C4-2B (cell line): ENCODE measurements at regions not wholly inside any gene's neighbourhood (a gene's known extent, or its start where the extent isn't known, plus 50 kb on each side); places are given as distances from the start of the nearest gene placed in this dataset.

Experiments
- H3K27ac ChIP-seq: fragments of 450-650 bp; 2 replicates; pipeline ENCODE4 v1.5.1; 2017
- ZFX ChIP-seq: fragments of 450-650 bp; IDR thresholded peaks from 2 replicates; pipeline ENCODE4 v1.6.1; 2017
- TF ChIP-seq, protein P1 (sequence below): fragments of 450-650 bp; conservative IDR thresholded peaks from 2 replicates; pipeline ENCODE4 v1.5.1; 2017; ENCODE audit warnings: mild to moderate bottlenecking

DNA sequence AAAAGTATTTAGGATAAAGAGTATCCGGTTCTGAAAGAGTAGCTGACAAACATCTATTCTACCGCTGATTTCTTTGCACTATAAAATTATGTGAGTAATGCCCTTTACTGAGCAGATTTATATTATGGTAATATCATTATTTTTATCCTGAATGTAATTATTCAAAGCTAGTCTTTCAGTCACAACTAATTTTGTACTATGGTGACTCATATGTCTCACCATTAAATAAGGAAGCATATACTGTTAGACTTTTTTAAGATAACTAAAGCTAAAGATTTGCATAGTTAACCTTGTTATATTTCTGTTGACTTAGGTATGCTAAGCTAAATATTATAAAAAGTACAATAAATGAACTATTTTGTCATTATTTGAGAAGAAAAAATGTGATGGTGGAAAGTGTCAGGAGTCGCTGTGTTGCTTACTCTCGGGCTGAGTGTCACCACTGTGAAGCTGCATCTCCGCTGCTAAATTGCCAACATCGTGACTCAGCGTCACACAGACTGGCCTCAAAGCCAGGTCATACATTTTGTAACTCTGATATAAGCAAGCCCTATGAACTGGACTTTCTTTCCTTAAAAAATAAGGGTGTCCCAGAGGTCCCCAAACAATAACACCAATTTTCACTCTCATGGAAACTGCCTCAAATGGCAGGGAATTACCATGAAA is 69.1 kb upstream of the SSTR1 start:
- TF ChIP-seq, protein P1, sequence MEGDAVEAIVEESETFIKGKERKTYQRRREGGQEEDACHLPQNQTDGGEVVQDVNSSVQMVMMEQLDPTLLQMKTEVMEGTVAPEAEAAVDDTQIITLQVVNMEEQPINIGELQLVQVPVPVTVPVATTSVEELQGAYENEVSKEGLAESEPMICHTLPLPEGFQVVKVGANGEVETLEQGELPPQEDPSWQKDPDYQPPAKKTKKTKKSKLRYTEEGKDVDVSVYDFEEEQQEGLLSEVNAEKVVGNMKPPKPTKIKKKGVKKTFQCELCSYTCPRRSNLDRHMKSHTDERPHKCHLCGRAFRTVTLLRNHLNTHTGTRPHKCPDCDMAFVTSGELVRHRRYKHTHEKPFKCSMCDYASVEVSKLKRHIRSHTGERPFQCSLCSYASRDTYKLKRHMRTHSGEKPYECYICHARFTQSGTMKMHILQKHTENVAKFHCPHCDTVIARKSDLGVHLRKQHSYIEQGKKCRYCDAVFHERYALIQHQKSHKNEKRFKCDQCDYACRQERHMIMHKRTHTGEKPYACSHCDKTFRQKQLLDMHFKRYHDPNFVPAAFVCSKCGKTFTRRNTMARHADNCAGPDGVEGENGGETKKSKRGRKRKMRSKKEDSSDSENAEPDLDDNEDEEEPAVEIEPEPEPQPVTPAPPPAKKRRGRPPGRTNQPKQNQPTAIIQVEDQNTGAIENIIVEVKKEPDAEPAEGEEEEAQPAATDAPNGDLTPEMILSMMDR, result no peak
- TF ChIP-seq ZFX, result no peak
- H3K27ac ChIP-seq, result no peak overlapping the region

DNA sequence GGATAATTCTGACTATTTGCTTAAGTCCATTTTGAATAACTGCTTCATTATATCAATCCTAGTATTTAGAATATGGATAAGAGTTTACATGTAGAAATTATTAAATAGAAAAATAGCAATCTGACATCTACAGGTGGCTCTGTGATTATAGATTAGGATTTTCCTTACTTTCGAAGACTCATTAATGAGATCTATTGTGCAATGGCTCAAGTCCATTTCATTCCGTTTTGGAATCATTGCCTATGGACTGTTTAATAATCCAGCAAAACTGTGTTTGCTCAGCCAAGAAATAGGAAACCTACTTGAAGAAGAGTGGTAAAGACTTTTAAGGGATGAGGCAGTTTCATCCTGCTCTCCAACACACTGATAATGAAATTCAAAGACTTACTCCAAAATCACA is 67.8 kb upstream of the SSTR1 start:
- TF ChIP-seq ZFX, result no peak
- TF ChIP-seq, protein P1, result no peak
- no peak overlapping the region for H3K27ac ChIP-seq

DNA sequence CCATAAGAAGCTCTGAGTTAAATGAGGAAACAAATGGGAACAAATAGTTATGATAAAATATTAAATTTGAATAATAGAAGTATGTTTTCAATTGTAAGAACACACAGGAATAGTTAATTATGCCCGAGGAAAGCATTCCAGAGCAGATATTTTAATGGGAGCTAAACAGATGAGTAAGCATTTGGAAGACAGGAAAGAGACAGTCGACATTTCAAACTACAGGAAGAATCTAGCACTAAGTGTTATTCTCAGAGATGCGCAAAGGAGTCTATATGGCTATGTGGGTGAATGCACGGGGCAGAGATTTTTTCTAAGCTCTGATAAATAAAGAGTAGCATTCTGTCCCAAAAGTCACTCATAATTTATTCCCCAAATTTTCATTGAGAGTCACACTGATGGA is 64.5 kb upstream of the SSTR1 start:
- TF ChIP-seq ZFX, result no peak
- TF ChIP-seq, protein P1, result no peak
- no peak overlapping the region for H3K27ac ChIP-seq

DNA sequence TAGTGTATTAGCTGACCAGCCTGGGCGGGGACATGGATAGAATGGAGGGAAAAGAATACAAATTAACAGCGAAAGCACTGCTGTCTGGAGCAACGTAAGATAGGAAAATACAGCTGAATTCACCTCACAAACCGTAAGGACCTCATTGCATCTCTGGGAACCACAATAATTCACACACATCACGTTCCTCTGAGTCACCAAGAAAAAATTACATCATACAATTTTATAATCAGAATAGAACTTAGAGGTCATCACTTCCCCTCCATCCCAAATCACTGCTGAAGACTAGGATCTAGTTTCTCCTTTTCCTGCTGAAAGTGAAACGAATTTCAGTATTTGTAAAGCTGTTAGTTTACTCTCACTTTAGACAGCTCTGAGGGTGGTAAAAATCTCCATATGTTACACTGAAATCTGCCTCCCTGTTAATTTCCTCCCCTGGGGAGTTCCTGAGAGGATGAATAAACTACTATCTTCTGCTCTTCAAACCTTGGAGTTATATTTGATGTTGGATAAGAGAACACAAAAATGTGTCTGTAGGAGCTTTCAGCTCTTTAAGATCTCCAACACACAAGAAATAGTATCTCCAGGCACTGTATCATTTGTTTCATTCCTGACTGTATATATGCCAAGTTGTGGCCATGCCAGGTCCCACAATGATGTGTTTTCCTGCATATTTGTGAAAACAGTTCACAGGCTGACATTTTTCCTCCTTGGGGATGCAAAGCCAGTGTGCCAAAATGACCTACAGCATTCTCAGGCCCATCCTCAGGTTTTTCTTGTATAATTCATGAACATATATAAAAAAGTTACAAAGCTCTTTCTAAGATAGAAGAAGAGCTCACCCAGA is 63.8 kb upstream of the SSTR1 start:
- TF ChIP-seq, protein P1, result no peak
- TF ChIP-seq ZFX, result no peak
- H3K27ac ChIP-seq, result no peak overlapping the region

DNA sequence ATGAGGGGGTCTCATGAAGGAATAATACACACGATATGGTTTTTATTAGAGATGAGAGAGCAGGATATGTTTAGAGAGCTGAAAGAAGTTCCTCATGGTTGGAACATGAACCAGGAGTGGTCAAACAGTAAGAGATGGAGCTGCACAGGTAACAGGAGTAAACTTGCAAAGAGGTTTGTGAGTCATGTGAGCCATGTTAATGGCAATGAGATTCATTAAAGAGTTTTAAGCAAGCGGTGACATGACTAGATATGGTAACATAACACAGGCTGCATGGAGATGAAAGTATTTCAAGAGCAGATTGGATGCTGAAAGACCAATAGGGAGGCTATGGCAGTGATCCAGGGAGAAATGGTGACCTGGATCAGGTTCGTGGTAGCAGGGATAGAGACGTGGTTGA is 62.6 kb upstream of the SSTR1 start:
- TF ChIP-seq, protein P1, result no peak
- TF ChIP-seq ZFX, result no peak
- H3K27ac ChIP-seq, result no peak overlapping the region

DNA sequence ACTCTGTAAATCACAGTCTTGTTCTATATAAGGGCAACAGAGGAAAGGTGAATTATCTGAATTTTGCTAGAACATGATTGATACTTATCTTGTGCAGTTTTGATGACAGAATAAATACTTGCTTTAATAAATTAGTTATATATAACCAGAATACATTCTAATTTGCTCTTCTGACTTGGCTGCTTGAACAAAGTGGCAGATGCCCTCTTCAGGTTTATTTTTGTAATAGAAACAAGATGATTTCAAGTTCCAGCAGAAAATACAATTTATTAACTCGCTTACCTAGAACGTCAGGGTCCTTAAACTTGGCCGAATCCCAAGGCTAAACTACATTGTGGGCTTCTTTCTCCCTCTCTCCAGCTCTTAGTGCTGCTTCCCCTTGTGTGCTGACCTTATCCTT is 57.6 kb upstream of the SSTR1 start:
- H3K27ac ChIP-seq, result no peak overlapping the region
- TF ChIP-seq ZFX, result no peak
- TF ChIP-seq, protein P1, result 0 out of 2 replicates have a peak, but pooled peaks have one; percentile 8
